A549 (cell line): ENCODE measurements at regions not wholly inside any gene's neighbourhood (a gene's known extent, or its start where the extent isn't known, plus 50 kb on each side); places are given as distances from the start of the nearest gene placed in this dataset.

ENCODE experiments used
- CHD2 ChIP-seq: fragments of 150-350 bp; IDR thresholded peaks from 2 replicates; pipeline ENCODE4 v1.6.1; 2014; ENCODE audit warnings: low read length; ENCODE audit not compliant: partially characterized antibody
- CHD4 ChIP-seq: fragments of 200-600 bp; sonication (generic); IDR thresholded peaks from 2 replicates; pipeline ENCODE4 v1.6.1; 2016; ENCODE audit warnings: antibody characterized with exemption, mild to moderate bottlenecking, borderline replicate concordance
- CTCF ChIP-seq: fragments of >200 bp; sonication (Bioruptor Twin); formaldehyde crosslinking; IDR thresholded peaks from 3 replicates; pipeline ENCODE4 v1.5.1; 2016
- MAX ChIP-seq: IDR thresholded peaks from 2 replicates; pipeline ENCODE4 v1.6.1; 2012
- MYC ChIP-seq: IDR thresholded peaks from 2 replicates; pipeline ENCODE4 v1.6.1; 2012; ENCODE audit warnings: mild to moderate bottlenecking, inconsistent platforms, low read length, improper control_type of control experiment, borderline replicate concordance
- POLR2A ChIP-seq: IDR thresholded peaks from 2 replicates; pipeline ENCODE4 v1.6.1; 2012; ENCODE audit warnings: mild to moderate bottlenecking, low read length
- RARB ChIP-seq: fragments of 250-450 bp; sonication (Bioruptor Pico); IDR thresholded peaks from 2 replicates; pipeline ENCODE4 v1.8.0; 2021; ENCODE audit warnings: mild to moderate bottlenecking, moderate library complexity
- REST ChIP-seq: fragments of 200-600 bp; sonication (generic); IDR thresholded peaks from 2 replicates; pipeline ENCODE4 v1.6.1; 2016; ENCODE audit warnings: antibody characterized with exemption, mild to moderate bottlenecking, moderate library complexity
- SREBF2 ChIP-seq: fragments of 450-650 bp; IDR thresholded peaks from 2 replicates; pipeline ENCODE4 v1.6.1; 2014; ENCODE audit warnings: mild to moderate bottlenecking, moderate library complexity

GRCh38 chr1:91600431-91601337, 100.0 kb downstream of the CDC7 start:
- no peak for TF ChIP-seq CTCF
- TF ChIP-seq POLR2A, result no peak
- TF ChIP-seq RARB (CRISPR knock-in tag), result no peak
- TF ChIP-seq CHD4, result no peak
- no peak for TF ChIP-seq SREBF2
- no peak for TF ChIP-seq CHD2
- TF ChIP-seq MAX, result no peak
- TF ChIP-seq REST, result no peak
- no peak for TF ChIP-seq MYC
